ENCODE measurements at regions not wholly inside any gene's neighbourhood (a gene's known extent, or its start where the extent isn't known, plus 50 kb on each side); places are given as distances from the start of the nearest gene placed in this dataset.
A peak's percentile ranks its signal among the peaks of the same experiment; 100 is the strongest.

GRCh38 chr1:157442065-157442464, 110.2 kb downstream of the FCRL5 start:
- H3K36me3 ChIP-seq, result no peaks in the 10 kb centered on the region
- H3K4me3 ChIP-seq (ENCODE audit: low read depth, low read length), result no peak overlapping the region
- no peak for TF ChIP-seq CTCF (IDR thresholded peaks at IDR 0.05; ENCODE audit: low read depth, low read length)
- H3K27ac ChIP-seq, result no peak overlapping the region
- H3K9me3 ChIP-seq (ENCODE audit: severe bottlenecking), result peaks cover 3% of the 10 kb centered on the region
- no peaks in the 10 kb centered on the region for H3K27me3 ChIP-seq (ENCODE audit: insufficient read depth, low read depth, severe bottlenecking)
- DNase-seq, result no peak

- Histone ChIP-seq H3K9me3 (ENCODE audit: severe bottlenecking) (no peaks in the 10 kb centered on the region), H3K36me3 (no peaks in the 10 kb centered on the region), H3K4me3 (ENCODE audit: low read depth, low read length) (no peak overlapping the region), H3K27ac (no peak overlapping the region), H3K27me3 (ENCODE audit: insufficient read depth, low read depth, severe bottlenecking) (no peaks in the 10 kb centered on the region)
- TF ChIP-seq CTCF (IDR thresholded peaks at IDR 0.05; ENCODE audit: low read depth, low read length), result no peak
- DNase-seq, result no peak
These were observed 112.9 kb downstream of the FCRL5 start for GRCh38 chr1:157439302-157439954.

GRCh38 chr1:157438613-157439012, 113.7 kb downstream of the FCRL5 start:
- no peak for TF ChIP-seq CTCF (IDR thresholded peaks at IDR 0.05; ENCODE audit: low read depth, low read length)
- Histone ChIP-seq H3K36me3 (no peaks in the 10 kb centered on the region), H3K9me3 (ENCODE audit: severe bottlenecking) (no peaks in the 10 kb centered on the region), H3K27ac (peak overlapping the region; percentile 1; the same call in 1 of the 2 replicates), H3K27me3 (ENCODE audit: insufficient read depth, low read depth, severe bottlenecking) (no peaks in the 10 kb centered on the region), H3K4me3 (ENCODE audit: low read depth, low read length) (no peak overlapping the region)
- no peak for DNase-seq

GRCh38 chr1:157438146-157438545, 114.2 kb downstream of the FCRL5 start:
- no peak for TF ChIP-seq CTCF (IDR thresholded peaks at IDR 0.05; ENCODE audit: low read depth, low read length)
- H3K36me3 ChIP-seq, result no peaks in the 10 kb centered on the region
- H3K4me3 ChIP-seq (ENCODE audit: low read depth, low read length), result no peak overlapping the region
- peak overlapping the region; percentile 1; the same call in 1 of the 2 replicates for H3K27ac ChIP-seq
- H3K9me3 ChIP-seq (ENCODE audit: severe bottlenecking), result no peaks in the 10 kb centered on the region
- H3K27me3 ChIP-seq (ENCODE audit: insufficient read depth, low read depth, severe bottlenecking), result no peaks in the 10 kb centered on the region
- no peak for DNase-seq

- no peak for TF ChIP-seq CTCF (IDR thresholded peaks at IDR 0.05; ENCODE audit: low read depth, low read length)
- no peak for DNase-seq
These were observed 115.0 kb downstream of the FCRL5 start for GRCh38 chr1:157437296-157437695.

GRCh38 chr1:157431751-157432150, 120.6 kb downstream of the FCRL5 start:
- H3K27me3 ChIP-seq (ENCODE audit: insufficient read depth, low read depth, severe bottlenecking), result no peaks in the 10 kb centered on the region
- H3K4me3 ChIP-seq (ENCODE audit: low read depth, low read length), result no peak overlapping the region
- no peak for DNase-seq

More at GRCh38 chr1:157437296-157437695, 115.0 kb downstream of the FCRL5 start:
- H3K4me3 ChIP-seq (ENCODE audit: low read depth, low read length), result no peak overlapping the region
- no peaks in the 10 kb centered on the region for H3K36me3 ChIP-seq
- H3K27me3 ChIP-seq (ENCODE audit: insufficient read depth, low read depth, severe bottlenecking), result no peaks in the 10 kb centered on the region
- no peaks in the 10 kb centered on the region for H3K9me3 ChIP-seq (ENCODE audit: severe bottlenecking)
- H3K27ac ChIP-seq, result no peak overlapping the region

More at GRCh38 chr1:157431751-157432150, 120.6 kb downstream of the FCRL5 start:
- H3K27ac ChIP-seq, result no peak overlapping the region
- H3K9me3 ChIP-seq (ENCODE audit: severe bottlenecking), result no peaks in the 10 kb centered on the region
- H3K36me3 ChIP-seq, result no peaks in the 10 kb centered on the region
- no peak for TF ChIP-seq CTCF (IDR thresholded peaks at IDR 0.05; ENCODE audit: low read depth, low read length)

Data from WERI-Rb-1 (cell line).